Endothelial cell of umbilical vein (primary cell): ENCODE measurements at regions not wholly inside any gene's neighbourhood (a gene's known extent, or its start where the extent isn't known, plus 50 kb on each side); places are given as distances from the start of the nearest gene placed in this dataset.
"Not testable (repeated sequence)": the region's sequence is repeated elsewhere in the genome, so short reads cannot be mapped to it uniquely, and the experiment has no call there.

Source experiments
- BruUV-seq: library from RNA; stranded (reverse); fragments of 400-500 nt; replicated peaks from 2 replicates; lab custom pipeline; 2021; lab: Mats Ljungman, UMichigan
- CTCF ChIA-PET: fragments of 300-600, 350-600 bp; sonication (Branson Sonifier 250); formaldehyde crosslinking; loops from one replicate; lab custom pipeline; 2021; ENCODE audit warnings: antibody characterized with exemption, inconsistent platforms; lab: Charles Lee
- POLR2A ChIA-PET: fragments of 300-600, 350-600 bp; sonication (Branson Sonifier 250); formaldehyde crosslinking; loops from one replicate; lab custom pipeline; 2021; ENCODE audit warnings: antibody characterized with exemption, inconsistent platforms; lab: Charles Lee
- DNase-seq: peaks from one replicate; pipeline ENCODE4 v3.0.0-alpha.2; 2011; ENCODE audit warnings: low read depth, low spot score
- FAIRE-seq: peaks from 2 replicates; lab custom pipeline; 2011; peaks lifted over from hg19 to GRCh38; lab: Jason Lieb, UNC
- H2AFZ ChIP-seq: 2 replicates; pipeline ENCODE4 v1.6.0; 2012; ENCODE audit warnings: low read depth, low read length, control low read depth, inconsistent platforms
- H3K27ac ChIP-seq: 2 replicates; pipeline ENCODE4 v1.5.1; 2011; ENCODE audit warnings: low read depth, mild to moderate bottlenecking, control low read depth, low read length, moderate library complexity; ENCODE audit not compliant: insufficient read depth
- H3K27me3 ChIP-seq, 2 experiments: 2 replicates each; pipeline versions ENCODE4 v1.6.0 to v1.6.1; 2011; ENCODE audit warnings: low read length in 2 of 2, mixed read lengths in 1 of 2; ENCODE audit not compliant: control insufficient read depth in 2 of 2, insufficient read depth in 2 of 2
- H3K36me3 ChIP-seq, 2 experiments: 2 replicates in 1 of 2; 3 replicates in 1 of 2; pipeline ENCODE4 v1.5.1; 2011; ENCODE audit warnings: low read length in 2 of 2, mild to moderate bottlenecking in 1 of 2, moderate library complexity in 1 of 2; ENCODE audit not compliant: control insufficient read depth in 2 of 2, insufficient read depth in 2 of 2; ENCODE audit errors: extremely low read depth in 1 of 2
- H3K4me1 ChIP-seq: 3 replicates; pipeline ENCODE4 v1.5.1; 2011; ENCODE audit warnings: mild to moderate bottlenecking, low read length; ENCODE audit not compliant: control insufficient read depth, insufficient read depth; ENCODE audit errors: extremely low read depth
- H3K4me2 ChIP-seq: 2 replicates; pipeline ENCODE4 v1.6.1; 2011; ENCODE audit warnings: low read length, control low read depth, mixed read lengths; ENCODE audit not compliant: insufficient read depth
- H3K4me3 ChIP-seq, 3 experiments: fragments of 200-600 bp in 1 of 3; sonication (generic), shearing (Covaris generic) in 1 of 3; replicated peaks in 1 of 3; 2 replicates each; pipeline ENCODE4 v1.5.1; 2011 to 2016; ENCODE audit warnings: control low read depth in 3 of 3, low read length in 3 of 3, mild to moderate bottlenecking in 2 of 3, inconsistent platforms in 1 of 3, low read depth in 1 of 3, moderate library complexity in 1 of 3; ENCODE audit not compliant: insufficient read depth in 1 of 3
- H3K79me2 ChIP-seq: 2 replicates; pipeline ENCODE4 v1.6.0; 2012; ENCODE audit warnings: low read length, inconsistent platforms; ENCODE audit not compliant: control insufficient read depth, insufficient read depth
- H3K9ac ChIP-seq: replicated peaks from 2 replicates; pipeline ENCODE3; 2011; ENCODE audit warnings: low read length, control low read depth; ENCODE audit not compliant: insufficient read depth; ENCODE audit errors: extremely low read depth
- H3K9me1 ChIP-seq: replicated peaks from 3 replicates; pipeline ENCODE4 v1.6.0; 2011; ENCODE audit warnings: mild to moderate bottlenecking, low read length; ENCODE audit not compliant: control insufficient read depth, insufficient read depth; ENCODE audit errors: extremely low read depth
- H3K9me3 ChIP-seq: replicated peaks from 2 replicates; pipeline ENCODE4 v1.5.1; 2012; ENCODE audit warnings: low read length, inconsistent platforms; ENCODE audit not compliant: control insufficient read depth, insufficient read depth
- H4K20me1 ChIP-seq: replicated peaks from 2 replicates; pipeline ENCODE3; 2011; ENCODE audit warnings: mild to moderate bottlenecking, low read length; ENCODE audit not compliant: control insufficient read depth, insufficient read depth; ENCODE audit errors: extremely low read depth
- FOS ChIP-seq: IDR thresholded peaks from 2 replicates; pipeline ENCODE4 v1.6.1; 2011; ENCODE audit warnings: mild to moderate bottlenecking, low read length, moderate library complexity, borderline replicate concordance; ENCODE audit not compliant: insufficient read depth
- JUN ChIP-seq: IDR thresholded peaks from 2 replicates; pipeline ENCODE4 v1.6.1; 2011; ENCODE audit warnings: borderline replicate concordance, low read depth; ENCODE audit not compliant: insufficient read length, insufficient read depth
- MYC ChIP-seq: IDR thresholded peaks from one replicate; pipeline ENCODE4 v1.6.1; 2011; ENCODE audit warnings: mild to moderate bottlenecking, low read depth, low read length
- POLR2A ChIP-seq: IDR thresholded peaks from 2 replicates; pipeline ENCODE4 v1.6.1; 2012; ENCODE audit warnings: low read depth, mild to moderate bottlenecking, control low read depth, low read length
- dilution Hi-C: fragments of 300-500 bp; cut with MboI; formaldehyde crosslinking; loops from one replicate; pipeline ENCODE4 v1.15.0; 2019; ENCODE audit warnings: low sequenced_read_pairs; ENCODE audit not compliant: extremely low pct_ligation_motif_present
- intact Hi-C: fragments of 100-400 bp; cut with micrococcal nuclease; formaldehyde crosslinking; loops from one replicate; pipeline ENCODE4 v1.10.0; 2022

DNA sequence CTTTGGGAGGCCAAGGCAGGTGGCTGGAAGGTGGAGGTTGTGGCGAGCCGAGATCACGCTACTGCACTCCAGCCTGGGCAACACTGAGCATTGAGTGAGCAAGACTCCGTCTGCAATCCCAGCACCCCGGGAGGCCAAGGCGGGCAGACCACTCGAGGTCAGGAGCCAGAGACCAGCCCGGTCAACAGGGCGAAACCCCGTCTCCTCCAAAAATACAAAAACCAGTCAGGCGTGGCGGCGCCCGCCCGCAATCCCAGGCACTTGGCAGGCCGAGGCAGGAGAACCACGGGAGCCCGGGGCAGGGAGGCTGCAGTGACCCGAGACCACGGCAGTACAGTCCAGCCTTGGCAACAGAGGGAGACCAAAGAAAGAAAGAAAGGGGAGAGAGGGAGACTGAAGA is 83.5 kb upstream of the TFPI start:
- FAIRE-seq, H3K9ac ChIP-seq, BruUV-seq, H3K4me3 ChIP-seq, H2AFZ ChIP-seq, intact Hi-C loops, dilution Hi-C loops, H3K79me2 ChIP-seq, H3K27ac ChIP-seq, H3K9me1 ChIP-seq, POLR2A ChIA-PET, H3K4me2 ChIP-seq, DNase-seq, CTCF ChIA-PET, H3K27me3 ChIP-seq, H3K36me3 ChIP-seq, H3K4me1 ChIP-seq, H3K9me3 ChIP-seq, H4K20me1 ChIP-seq: not testable (repeated sequence)

DNA sequence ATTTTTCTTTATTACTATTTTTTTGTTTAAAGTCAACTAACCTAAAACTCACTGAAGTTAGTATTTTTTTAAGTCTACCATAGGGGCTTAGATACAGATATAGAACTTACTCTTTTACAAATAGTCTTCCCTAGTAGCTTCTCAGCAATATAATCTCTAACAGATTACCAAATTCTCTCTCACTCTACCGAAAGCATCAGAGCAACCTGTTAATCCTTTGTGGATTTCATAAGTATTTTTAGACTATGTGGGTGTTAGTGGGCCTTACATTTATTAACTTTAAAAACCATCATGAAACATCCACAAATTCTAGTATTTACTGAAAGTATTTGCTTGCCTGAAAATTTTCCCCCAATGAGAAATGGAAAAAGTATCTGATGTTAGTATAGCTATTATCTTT is 84.6 kb upstream of the TFPI start:
- no peaks in the 10 kb centered on the region for H3K9me1 ChIP-seq
- no peaks in the 10 kb centered on the region for H3K27me3 ChIP-seq
- no peak overlapping the region for H3K27ac ChIP-seq
- no peaks in the 10 kb centered on the region for H3K9me3 ChIP-seq
- H3K9ac ChIP-seq: no peak overlapping the region
- no TSS peak for BruUV-seq
- H2AFZ ChIP-seq: no peak overlapping the region
- H3K4me2 ChIP-seq: no peak overlapping the region
- H3K36me3 ChIP-seq: no peaks in the 10 kb centered on the region
- no peaks in the 10 kb centered on the region for H3K79me2 ChIP-seq
- DNase-seq: no peak
- CTCF ChIA-PET: no interaction called here
- TF ChIP-seq JUN (no peak), FOS (no peak), POLR2A (no peak), MYC (no peak)
- FAIRE-seq: no peak
- H4K20me1 ChIP-seq: no peaks in the 10 kb centered on the region
- POLR2A ChIA-PET: no interaction called here
- dilution Hi-C loops (no loop called here), intact Hi-C loops (no loop called here)
- H3K4me1 ChIP-seq: no peaks in the 10 kb centered on the region
- H3K4me3 ChIP-seq: no peak overlapping the region
